Upper lobe of left lung (tissue), 6 donors: ENCODE measurements at regions not wholly inside any gene's neighbourhood (a gene's known extent, or its start where the extent isn't known, plus 50 kb on each side); places are given as distances from the start of the nearest gene placed in this dataset.

Experiments
- ATAC-seq, 2 donors: fragments of 200-7000 bp; cut with Tn5 transposase; one replicate each; pipeline ENCODE4 v1.9.1; 2022; ENCODE audit warnings: mild to moderate bottlenecking in 2 of 2, moderate library complexity in 2 of 2; ENCODE audit not compliant: low FRiP score in 2 of 2
- DNase-seq, 2 donors: peaks; one replicate each; pipeline ENCODE4 v3.0.0-alpha.2; 2019 to 2020
- H3K27ac ChIP-seq, 4 donors: fragments of 200-600 bp; sonication (generic); one replicate each; pipeline ENCODE4 v1.5.1; 2016 to 2019
- H3K27me3 ChIP-seq, 4 donors: fragments of 200-600 bp; sonication (generic); one replicate each; pipeline ENCODE4 v1.5.1; 2017 to 2019
- H3K36me3 ChIP-seq, 4 donors: fragments of 200-600 bp; sonication (generic); one replicate each; pipeline ENCODE4 v1.5.1; 2016 to 2019
- H3K4me1 ChIP-seq, 4 donors: fragments of 200-600 bp; sonication (generic); one replicate each; pipeline ENCODE4 v1.5.1; 2018 to 2019
- H3K4me3 ChIP-seq, 4 donors: fragments of 200-600 bp; sonication (generic); one replicate each; pipeline ENCODE4 v1.5.1; 2017 to 2019; ENCODE audit warnings: mild to moderate bottlenecking in 2 of 4, moderate library complexity in 1 of 4
- H3K9me3 ChIP-seq, 4 donors: fragments of 200-600 bp; sonication (generic); one replicate each; pipeline ENCODE4 v1.5.1; 2018 to 2019
- EP300 ChIP-seq, 4 donors: sonication (generic); formaldehyde crosslinking; IDR thresholded peaks; one replicate each; pipeline ENCODE4 v1.5.1; 2017; ENCODE audit warnings: antibody characterized with exemption in 4 of 4, control low read depth in 2 of 4
- POLR2A ChIP-seq, 4 donors: fragments of 450-650 bp; IDR thresholded peaks; one replicate each; pipeline ENCODE4 v1.5.1; 2016 to 2017; ENCODE audit warnings: antibody characterized with exemption in 4 of 4, mild to moderate bottlenecking in 2 of 4
- POLR2AphosphoS5 ChIP-seq, 2 donors: sonication (generic); formaldehyde crosslinking; IDR thresholded peaks; one replicate each; pipeline ENCODE4 v1.5.1; 2017; ENCODE audit warnings: antibody characterized with exemption in 2 of 2
- WGBS, 2 donors: methylation state at CpG; one replicate each; pipeline ENCODE4 v1.1.5; 2017 to 2018; 5-methylcytosine and 5-hydroxymethylcytosine counted together
- TF ChIP-seq, protein P1 (sequence below), 6 experiments: fragments of 450-650 bp in 4 of 6; fragments of 200-600 bp in 2 of 6; sonication (generic) in 2 of 6; IDR thresholded peaks; one replicate each; pipeline ENCODE4 v1.5.1; 2016 to 2019; ENCODE audit warnings: antibody characterized with exemption in 6 of 6
- donor health status: DM: no; HTN: no; CAD: no; lungs with moderate emphysema.
- donor health status: DM: no; HTN: yes; CAD: no; lungs with severe emphysema.

GRCh38 chr12:45669093-45669492, 60.4 kb upstream of the ARID2 start:
- ATAC-seq (no peak), DNase-seq (no peak)
- Histone ChIP-seq H3K4me1 (peaks cover 5 to 16% (median 9%) of the 10 kb centered on the region in 4 donors), H3K9me3 (no peaks in the 10 kb centered on the region), H3K4me3 (no peak overlapping the region), H3K36me3 (no peaks in the 10 kb centered on the region), H3K27me3 (no peaks in the 10 kb centered on the region), H3K27ac (peak overlapping the region in 2 of 4 donors; percentile 3 to 13)
- TF ChIP-seq POLR2A (IDR thresholded peaks at IDR 0.05) (no peak), EP300 (IDR thresholded peaks at IDR 0.05) (no peak), POLR2AphosphoS5 (IDR thresholded peaks at IDR 0.05) (no peak)
- TF ChIP-seq, protein P1, sequence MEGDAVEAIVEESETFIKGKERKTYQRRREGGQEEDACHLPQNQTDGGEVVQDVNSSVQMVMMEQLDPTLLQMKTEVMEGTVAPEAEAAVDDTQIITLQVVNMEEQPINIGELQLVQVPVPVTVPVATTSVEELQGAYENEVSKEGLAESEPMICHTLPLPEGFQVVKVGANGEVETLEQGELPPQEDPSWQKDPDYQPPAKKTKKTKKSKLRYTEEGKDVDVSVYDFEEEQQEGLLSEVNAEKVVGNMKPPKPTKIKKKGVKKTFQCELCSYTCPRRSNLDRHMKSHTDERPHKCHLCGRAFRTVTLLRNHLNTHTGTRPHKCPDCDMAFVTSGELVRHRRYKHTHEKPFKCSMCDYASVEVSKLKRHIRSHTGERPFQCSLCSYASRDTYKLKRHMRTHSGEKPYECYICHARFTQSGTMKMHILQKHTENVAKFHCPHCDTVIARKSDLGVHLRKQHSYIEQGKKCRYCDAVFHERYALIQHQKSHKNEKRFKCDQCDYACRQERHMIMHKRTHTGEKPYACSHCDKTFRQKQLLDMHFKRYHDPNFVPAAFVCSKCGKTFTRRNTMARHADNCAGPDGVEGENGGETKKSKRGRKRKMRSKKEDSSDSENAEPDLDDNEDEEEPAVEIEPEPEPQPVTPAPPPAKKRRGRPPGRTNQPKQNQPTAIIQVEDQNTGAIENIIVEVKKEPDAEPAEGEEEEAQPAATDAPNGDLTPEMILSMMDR (IDR thresholded peaks at IDR 0.05) = no peak
- 6 to 7% methylated on average over 1 of the region's 1 CpG for WGBS, 2 donors

- WGBS, 2 donors = 68% methylated on average over 2 of the region's 2 CpGs
- no peak for TF ChIP-seq EP300 (IDR thresholded peaks at IDR 0.05)
- TF ChIP-seq, protein P1 (IDR thresholded peaks at IDR 0.05) = no peak
- TF ChIP-seq POLR2A (IDR thresholded peaks at IDR 0.05) = no peak
- TF ChIP-seq POLR2AphosphoS5 (IDR thresholded peaks at IDR 0.05) = no peak
- H3K27me3 ChIP-seq = no peaks in the 10 kb centered on the region
Observed at GRCh38 chr12:45669792-45670191, 59.7 kb upstream of the ARID2 start.

GRCh38 chr12:45670346-45671065, 59.0 kb upstream of the ARID2 start:
- Histone ChIP-seq H3K36me3 (no peaks in the 10 kb centered on the region), H3K27me3 (no peaks in the 10 kb centered on the region), H3K4me1 (peaks cover 5 to 16% (median 12%) of the 10 kb centered on the region in 4 donors), H3K27ac (no peak overlapping the region), H3K4me3 (no peak overlapping the region), H3K9me3 (no peaks in the 10 kb centered on the region)
- ATAC-seq = peak in 1 of 2 donors; percentile 18
- WGBS, 2 donors = 62 to 79% methylated on average over 5 of the region's 5 CpGs
- no peak for DNase-seq
- TF ChIP-seq EP300 (IDR thresholded peaks at IDR 0.05) = no peak
- no peak for TF ChIP-seq POLR2A (IDR thresholded peaks at IDR 0.05)
- TF ChIP-seq POLR2AphosphoS5 (IDR thresholded peaks at IDR 0.05) = no peak

More at GRCh38 chr12:45669792-45670191, 59.7 kb upstream of the ARID2 start:
- ATAC-seq (peak in 1 of 2 donors; percentile 46), DNase-seq (no peak)
- H3K36me3 ChIP-seq = no peaks in the 10 kb centered on the region
- no peak overlapping the region for H3K4me3 ChIP-seq
- no peaks in the 10 kb centered on the region for H3K9me3 ChIP-seq
- H3K27ac ChIP-seq = no peak overlapping the region
- peaks cover 5 to 16% (median 12%) of the 10 kb centered on the region in 4 donors for H3K4me1 ChIP-seq

DNA sequence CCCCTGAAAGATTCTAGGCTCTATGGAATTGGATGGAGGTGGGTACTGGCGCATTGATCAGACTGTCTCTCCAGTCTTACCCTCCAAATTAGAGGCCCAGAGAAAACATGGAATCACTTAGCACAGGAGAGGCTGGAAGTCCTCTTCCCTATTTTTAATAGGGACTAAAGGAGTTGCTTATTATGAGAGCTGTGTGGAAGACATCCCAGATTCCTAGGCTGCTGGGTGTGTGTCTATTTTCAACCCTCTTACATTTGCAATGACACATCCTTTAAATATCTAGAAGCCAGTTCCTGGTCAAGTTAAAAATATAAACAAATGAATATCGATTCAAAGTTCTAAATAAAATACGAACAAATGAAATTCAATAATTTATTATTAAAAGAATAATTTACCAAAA, 58.3 kb upstream of the ARID2 start:
- H3K27ac ChIP-seq = no peak overlapping the region
- 84 to 86% methylated on average over 3 of the region's 3 CpGs for WGBS, 2 donors
- H3K27me3 ChIP-seq = no peaks in the 10 kb centered on the region
- no peak for DNase-seq
- H3K4me3 ChIP-seq = no peak overlapping the region
- peak in 1 of 2 donors; percentile 55 for ATAC-seq
- peaks cover 5 to 16% (median 12%) of the 10 kb centered on the region in 4 donors for H3K4me1 ChIP-seq
- no peaks in the 10 kb centered on the region for H3K36me3 ChIP-seq
- no peaks in the 10 kb centered on the region for H3K9me3 ChIP-seq
- TF ChIP-seq POLR2A (IDR thresholded peaks at IDR 0.05) (no peak), EP300 (IDR thresholded peaks at IDR 0.05) (no peak), POLR2AphosphoS5 (IDR thresholded peaks at IDR 0.05) (no peak)
- TF ChIP-seq, protein P1 (IDR thresholded peaks at IDR 0.05) = no peak

GRCh38 chr12:45674181-45674977, 55.1 kb upstream of the ARID2 start:
- Histone ChIP-seq H3K4me3 (no peak overlapping the region), H3K9me3 (no peaks in the 10 kb centered on the region), H3K36me3 (no peaks in the 10 kb centered on the region), H3K27me3 (no peaks in the 10 kb centered on the region), H3K4me1 (peaks cover 0 to 16% (median 9%) of the 10 kb centered on the region in 4 donors), H3K27ac (peak overlapping the region in 1 of 4 donors; percentile 22)
- WGBS, 2 donors = 39 to 40% methylated on average over 6 of the region's 6 CpGs
- TF ChIP-seq POLR2A (IDR thresholded peaks at IDR 0.05) (no peak), POLR2AphosphoS5 (IDR thresholded peaks at IDR 0.05) (no peak), EP300 (IDR thresholded peaks at IDR 0.05) (no peak)
- TF ChIP-seq, protein P1 (IDR thresholded peaks at IDR 0.05) = no peak
- DNase-seq (peak in 1 of 2 donors; percentile 83), ATAC-seq (peak; percentile 43 to 51)
